Chondrocyte (in vitro differentiated cells): ENCODE measurements at regions not wholly inside any gene's neighbourhood (a gene's known extent, or its start where the extent isn't known, plus 50 kb on each side); places are given as distances from the start of the nearest gene placed in this dataset.

Source experiments
- DNase-seq: peaks from one replicate; pipeline ENCODE4 v3.0.0; 2021; ENCODE audit warnings: mixed read lengths, low spot score
- H3K27ac Mint-ChIP-seq: one replicate; pipeline ENCODE4 v1.8.0; 2021; ENCODE audit warnings: mild to moderate bottlenecking, moderate library complexity, mixed read lengths; ENCODE audit not compliant: unreplicated experiment
- H3K27me3 Mint-ChIP-seq: 2 replicates; pipeline ENCODE4 v1.8.0; 2021; ENCODE audit warnings: low read depth, mixed read lengths
- H3K36me3 Mint-ChIP-seq: 2 replicates; pipeline ENCODE4 v1.8.0; 2021; ENCODE audit warnings: low read depth, mixed read lengths
- H3K4me1 Mint-ChIP-seq: 2 replicates; pipeline ENCODE4 v1.8.0; 2021; ENCODE audit warnings: low read depth, mild to moderate bottlenecking, mixed read lengths
- H3K4me3 Mint-ChIP-seq: one replicate; pipeline ENCODE4 v1.8.0; 2021; ENCODE audit warnings: mild to moderate bottlenecking, moderate library complexity, mixed read lengths; ENCODE audit not compliant: unreplicated experiment
- H3K9me3 Mint-ChIP-seq: 2 replicates; pipeline ENCODE4 v1.8.0; 2021; ENCODE audit warnings: low read depth, mixed read lengths
- CTCF ChIP-seq: fragments of 200-600 bp; sonication (generic); IDR thresholded peaks from 2 replicates; pipeline ENCODE4 v1.5.0; 2021; ENCODE audit warnings: antibody characterized with exemption, mild to moderate bottlenecking, moderate library complexity

GRCh38 chr14:40123816-40124215 lies 691.6 kb upstream of the FBXO33 start:
- Mint-ChIP-seq H3K27ac (no peak overlapping the region), H3K27me3 (peaks cover 2% of the 10 kb centered on the region), H3K9me3 (no peaks in the 10 kb centered on the region), H3K4me1 (no peaks in the 10 kb centered on the region), H3K36me3 (no peaks in the 10 kb centered on the region), H3K4me3 (no peak overlapping the region)
- no peak for TF ChIP-seq CTCF
- no peak for DNase-seq

GRCh38 chr14:40122968-40123648 lies 690.9 kb upstream of the FBXO33 start:
- no peak for DNase-seq

GRCh38 chr14:40119765-40120164 lies 687.5 kb upstream of the FBXO33 start:
- Mint-ChIP-seq H3K4me1 (no peaks in the 10 kb centered on the region), H3K9me3 (peaks cover 2% of the 10 kb centered on the region)

More at GRCh38 chr14:40122968-40123648, 690.9 kb upstream of the FBXO33 start:
- Mint-ChIP-seq H3K4me3 (no peak overlapping the region), H3K27ac (no peak overlapping the region), H3K4me1 (no peaks in the 10 kb centered on the region), H3K27me3 (peaks cover 2% of the 10 kb centered on the region), H3K9me3 (no peaks in the 10 kb centered on the region), H3K36me3 (no peaks in the 10 kb centered on the region)
- TF ChIP-seq CTCF: no peak

GRCh38 chr14:40119321-40119720 lies 687.1 kb upstream of the FBXO33 start:
- Mint-ChIP-seq H3K9me3 (peaks cover 2% of the 10 kb centered on the region), H3K27me3 (peaks cover 4% of the 10 kb centered on the region), H3K27ac (no peak overlapping the region), H3K4me3 (no peak overlapping the region), H3K4me1 (no peaks in the 10 kb centered on the region), H3K36me3 (no peaks in the 10 kb centered on the region)
- DNase-seq: no peak
- TF ChIP-seq CTCF: no peak

More at GRCh38 chr14:40119765-40120164, 687.5 kb upstream of the FBXO33 start:
- DNase-seq: no peak
- Mint-ChIP-seq H3K4me3 (no peak overlapping the region), H3K27ac (no peak overlapping the region), H3K36me3 (no peaks in the 10 kb centered on the region), H3K27me3 (peaks cover 4% of the 10 kb centered on the region)
- no peak for TF ChIP-seq CTCF

- peaks cover 4% of the 10 kb centered on the region for H3K27me3 Mint-ChIP-seq
- no peaks in the 10 kb centered on the region for H3K4me1 Mint-ChIP-seq
- no peak overlapping the region for H3K4me3 Mint-ChIP-seq
- no peak overlapping the region for H3K27ac Mint-ChIP-seq
- DNase-seq: no peak
- TF ChIP-seq CTCF: no peak
- peaks cover 2% of the 10 kb centered on the region for H3K9me3 Mint-ChIP-seq
- no peaks in the 10 kb centered on the region for H3K36me3 Mint-ChIP-seq
Measured at GRCh38 chr14:40115583-40115982, 683.4 kb upstream of the FBXO33 start.
